ENCODE measurements at regions not wholly inside any gene's neighbourhood (a gene's known extent, or its start where the extent isn't known, plus 50 kb on each side); places are given as distances from the start of the nearest gene placed in this dataset.
"Not testable (repeated sequence)": the region's sequence is repeated elsewhere in the genome, so short reads cannot be mapped to it uniquely, and the experiment has no call there.

DNA sequence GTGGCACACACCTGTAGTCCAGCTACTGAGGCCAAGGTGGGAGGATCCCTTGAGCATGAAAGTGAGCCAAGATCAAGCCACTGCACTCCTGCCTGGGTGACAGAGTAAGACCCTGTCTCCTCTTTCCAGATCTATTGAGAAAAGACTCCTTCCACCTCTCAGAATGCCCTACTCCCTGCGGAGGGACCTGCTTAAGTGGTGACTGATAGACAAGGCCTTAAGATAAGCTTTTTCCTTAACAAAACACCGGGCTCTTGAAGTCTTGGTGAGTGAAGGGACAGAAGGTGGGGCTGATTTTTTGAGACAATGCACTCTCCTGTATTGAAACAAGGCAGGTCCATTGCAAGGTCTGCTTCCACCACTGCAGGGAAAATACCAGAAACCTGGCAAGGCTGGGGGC is 338.4 kb upstream of the FRG2C start:
- DNase-seq = no peak

- no peak for DNase-seq
Observed at GRCh38 chr3:75327453-75327852, 336.7 kb upstream of the FRG2C start.

- DNase-seq = no peak
Observed at GRCh38 chr3:75329476-75330097, 334.5 kb upstream of the FRG2C start.

DNA sequence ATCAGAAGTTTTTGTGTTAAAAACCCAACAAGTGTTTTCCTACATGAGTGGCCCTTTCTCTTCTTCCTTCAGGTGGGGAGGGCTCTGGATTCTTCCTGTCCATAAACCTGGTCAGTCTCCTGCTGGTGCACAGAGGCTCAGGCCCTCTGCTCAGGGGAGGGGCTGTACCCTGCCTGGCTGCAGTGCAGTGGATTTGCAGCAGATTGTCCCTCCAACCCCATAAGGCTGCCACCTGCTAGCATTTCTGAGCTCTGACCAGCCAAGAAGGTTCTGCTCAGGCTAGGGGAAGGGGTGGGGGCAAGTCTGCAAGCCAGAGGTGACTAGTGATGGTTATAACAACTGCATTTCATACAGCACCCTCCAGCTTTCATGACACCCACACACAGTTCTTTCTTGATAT is 333.7 kb upstream of the FRG2C start:
- not testable (repeated sequence) for DNase-seq

DNA sequence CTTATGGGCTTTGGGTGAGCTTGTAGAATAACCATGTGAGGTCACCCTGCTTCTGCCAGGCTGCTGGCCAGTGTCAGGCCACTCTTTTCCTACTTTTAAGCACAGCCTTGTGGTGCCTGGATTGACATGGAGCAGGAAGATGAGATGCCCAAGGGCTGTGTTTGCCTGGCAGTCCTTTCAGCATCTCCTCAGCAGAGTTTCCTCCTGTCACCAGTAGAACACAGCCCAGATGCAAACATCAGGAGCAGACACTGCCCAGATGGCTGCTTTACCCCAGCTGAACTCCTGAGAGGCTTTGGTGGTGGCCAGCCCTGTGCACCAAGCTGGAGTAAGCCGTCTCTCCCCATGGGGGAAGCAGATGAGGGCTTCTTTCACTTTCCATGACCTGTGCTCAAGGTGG is 332.0 kb upstream of the FRG2C start:
- not testable (repeated sequence) for DNase-seq

DNA sequence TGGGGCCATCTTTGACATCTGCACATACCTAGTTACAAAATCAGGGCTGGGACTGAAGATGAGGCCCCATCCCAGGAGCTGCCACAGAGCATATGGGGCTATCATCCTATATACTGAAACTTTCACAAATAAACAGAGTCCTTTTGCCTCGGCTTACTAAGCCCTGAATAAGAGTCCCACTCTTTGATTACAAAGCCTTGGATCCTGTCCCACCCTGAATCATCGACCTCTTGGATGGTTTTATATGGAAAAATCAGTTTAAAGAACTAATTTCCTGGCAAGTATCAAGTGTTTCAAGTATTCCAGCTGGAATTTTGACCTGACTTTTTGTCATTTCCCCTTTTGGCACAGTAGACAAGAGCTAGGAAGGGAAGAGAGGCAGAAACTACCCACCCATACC is 331.3 kb upstream of the FRG2C start:
- no peak for DNase-seq

- DNase-seq = no peak
Observed at GRCh38 chr3:75334299-75334698, 329.8 kb upstream of the FRG2C start.

GRCh38 chr3:75337226-75337900 is 326.8 kb upstream of the FRG2C start:
- no peak for DNase-seq

DNA sequence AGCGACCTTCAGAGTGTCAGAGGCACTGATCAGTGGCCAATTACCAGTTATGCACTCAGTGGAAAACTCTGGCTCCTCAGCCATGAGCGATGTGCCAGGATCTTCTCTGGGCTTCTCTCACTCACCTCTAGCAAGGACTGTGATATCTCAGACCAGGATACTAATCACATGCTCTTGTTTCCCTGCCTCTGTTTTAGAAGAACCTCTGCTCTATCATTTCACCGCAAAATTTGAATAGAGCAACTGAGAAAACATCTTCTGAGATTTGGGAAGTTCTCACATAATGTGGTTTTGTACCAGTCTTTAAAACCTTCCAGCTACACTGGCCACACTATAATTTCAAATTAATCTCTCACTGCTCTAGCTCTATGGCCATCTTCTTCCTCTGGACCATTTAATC is 325.8 kb upstream of the FRG2C start:
- DNase-seq = no peak

GRCh38 chr3:75341324-75342067 is 322.6 kb upstream of the FRG2C start:
- DNase-seq = no peak

- DNase-seq = no peak
Observed at GRCh38 chr3:75342425-75342824, 321.7 kb upstream of the FRG2C start.

DNA sequence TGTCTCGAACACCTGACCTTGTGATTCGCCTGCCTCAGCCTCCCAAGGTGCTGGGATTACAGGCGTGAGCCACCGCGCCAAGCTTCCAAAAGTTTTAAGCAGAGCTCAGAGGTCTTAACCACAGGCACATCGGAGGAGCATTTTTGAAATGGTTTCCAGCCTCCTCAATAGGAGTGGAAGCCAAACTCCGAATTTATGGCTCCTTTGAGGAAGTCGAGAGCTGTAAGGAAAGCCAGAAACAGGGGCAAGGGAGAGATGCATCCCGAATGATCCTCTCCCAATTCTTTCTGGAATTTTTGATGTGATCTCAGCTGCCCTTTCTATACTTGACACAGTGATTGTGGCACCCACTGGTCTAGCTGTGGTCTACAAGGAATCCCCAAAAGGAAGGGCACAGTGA is 313.6 kb upstream of the FRG2C start:
- not testable (repeated sequence) for DNase-seq

GRCh38 chr3:75362086-75362784 is 301.9 kb upstream of the FRG2C start:
- DNase-seq = not testable (repeated sequence)

DNA sequence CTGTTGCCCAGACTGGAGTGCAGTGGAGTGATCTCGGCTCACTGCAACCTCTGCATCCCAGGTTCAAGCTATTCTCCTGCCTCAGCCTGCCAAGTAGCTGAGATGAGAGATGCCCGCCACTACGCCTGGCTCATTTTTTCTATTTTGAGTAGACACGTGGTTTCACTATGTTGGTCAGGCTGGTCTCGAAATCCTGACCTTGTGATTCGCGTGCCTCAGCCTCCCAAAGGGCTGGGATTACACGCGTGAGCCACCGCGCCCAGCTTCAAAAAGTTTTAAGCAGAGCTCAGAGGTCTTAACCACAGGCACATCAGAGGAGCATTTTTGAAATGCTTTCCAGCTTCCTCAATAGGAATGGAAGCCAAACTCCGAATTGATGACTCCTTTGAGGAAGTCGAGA is 291.2 kb upstream of the FRG2C start:
- not testable (repeated sequence) for DNase-seq

GRCh38 chr3:75379840-75380239 is 284.3 kb upstream of the FRG2C start:
- not testable (repeated sequence) for DNase-seq

DNA sequence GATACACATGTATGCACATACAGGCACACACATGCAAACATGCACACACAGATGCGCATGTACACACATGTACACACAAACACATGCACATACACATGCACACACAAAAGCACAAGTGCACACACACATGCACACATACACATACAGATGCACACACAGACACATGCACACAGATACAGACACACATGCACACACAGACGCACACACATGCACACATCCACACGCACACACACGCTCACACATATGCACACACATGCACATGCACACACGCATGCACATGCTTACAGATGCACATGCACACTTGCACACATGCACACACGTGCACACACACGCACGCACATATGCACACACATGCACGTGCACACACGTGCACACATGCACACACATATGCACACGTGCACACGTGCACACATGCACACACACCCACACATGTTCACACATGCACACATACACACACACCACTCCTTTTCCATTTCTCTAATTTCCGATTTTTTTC is 283.8 kb upstream of the FRG2C start:
- DNase-seq = no peak

DNA sequence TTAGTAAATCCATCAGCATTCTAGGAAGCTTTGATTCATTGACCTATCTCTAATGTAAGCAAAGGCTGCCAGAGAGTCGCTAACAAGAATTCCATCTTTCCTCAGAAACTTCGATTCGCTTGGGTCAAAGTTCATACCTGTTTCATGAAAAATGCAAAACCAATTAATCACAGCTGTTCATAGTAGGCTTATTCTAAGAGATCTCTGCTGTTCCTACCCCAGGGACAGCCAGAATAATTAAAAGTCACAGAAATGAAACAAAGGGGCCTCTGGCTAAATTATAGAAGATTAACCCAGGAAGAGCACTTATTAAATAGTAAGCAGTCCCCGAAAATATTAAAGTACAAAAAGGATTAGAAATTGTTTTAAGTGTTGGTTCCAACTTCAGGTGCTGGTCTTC is 280.1 kb upstream of the FRG2C start:
- DNase-seq = not testable (repeated sequence)

- DNase-seq = not testable (repeated sequence)
Observed at GRCh38 chr3:75388486-75389124, 275.5 kb upstream of the FRG2C start.

DNA sequence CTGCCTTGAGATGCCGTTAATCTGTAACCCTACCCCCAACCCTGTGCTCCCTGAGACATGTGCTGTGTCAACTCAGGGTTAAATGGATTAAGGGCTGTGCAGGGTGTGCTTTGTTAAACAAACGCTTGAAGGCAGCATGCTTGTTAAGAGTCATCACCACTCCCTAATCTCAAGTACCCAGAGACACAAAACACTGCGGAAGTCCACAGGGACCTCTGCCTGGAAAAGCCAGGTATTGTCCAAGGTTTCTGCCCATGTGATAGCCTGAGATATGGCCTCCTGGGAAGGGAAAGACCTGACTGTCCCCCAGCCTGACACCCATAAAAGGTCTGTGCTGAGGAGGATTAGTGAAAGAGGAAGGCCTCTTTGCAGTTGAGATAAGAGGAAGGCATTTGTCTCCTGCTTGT is 270.8 kb upstream of the FRG2C start:
- DNase-seq = not testable (repeated sequence)

DNA sequence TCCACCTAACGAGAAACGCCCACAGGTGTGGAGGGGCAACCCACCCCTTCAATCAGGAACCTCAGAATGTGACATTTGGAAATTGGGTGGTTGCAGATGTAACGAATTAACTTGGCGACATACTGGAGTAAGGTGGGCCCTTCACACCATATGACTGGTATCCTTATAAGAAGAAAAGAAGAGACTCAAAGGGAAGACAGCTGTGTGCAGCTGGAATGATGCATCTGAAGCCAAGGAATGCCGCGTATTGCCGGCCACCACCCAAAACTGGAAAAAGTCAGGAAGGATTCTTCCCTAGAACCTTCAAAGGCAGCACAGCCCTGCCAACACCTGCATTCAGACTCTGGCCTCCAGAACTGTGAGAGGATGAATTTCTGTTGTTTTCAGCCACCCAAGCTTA is 270.0 kb upstream of the FRG2C start:
- DNase-seq = not testable (repeated sequence)

DNA sequence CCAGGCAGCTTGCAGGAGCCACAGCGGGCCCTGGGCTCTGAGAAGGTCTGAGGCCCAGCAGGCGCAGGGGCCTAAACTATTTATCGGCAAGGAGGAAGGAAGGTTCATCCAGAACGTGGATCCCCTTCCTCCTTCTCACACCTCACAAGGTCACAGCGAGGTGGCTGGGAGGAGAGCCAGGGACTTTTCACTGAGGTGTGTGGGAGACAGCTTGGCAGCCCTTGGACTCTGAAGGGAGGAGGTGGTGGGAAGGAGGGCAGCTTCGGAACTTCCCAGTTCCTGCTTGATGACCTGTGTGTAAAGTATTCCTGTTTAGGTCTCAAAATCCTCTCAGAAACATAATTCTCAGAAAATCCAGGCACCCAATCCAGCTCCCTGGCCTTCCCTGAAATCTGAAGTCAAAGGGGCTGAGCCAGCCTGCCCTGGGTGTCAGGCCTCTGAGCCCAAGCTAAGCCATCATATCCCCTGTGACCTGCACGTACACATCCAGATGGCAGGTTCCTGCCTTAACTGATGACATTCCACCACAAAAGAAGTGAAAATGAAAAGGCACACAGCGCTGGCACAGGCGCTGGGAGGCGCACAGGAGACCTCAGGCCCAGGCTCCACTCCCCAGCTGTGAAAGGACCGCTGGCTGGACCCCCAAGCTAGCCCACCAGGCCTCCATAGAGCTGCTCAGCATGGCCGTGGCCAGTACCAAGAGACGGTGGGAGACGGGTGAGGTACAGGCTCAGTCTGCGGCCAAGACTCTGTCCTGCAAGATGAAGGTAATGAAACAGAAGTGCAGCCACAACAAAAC is 269.4 kb upstream of the FRG2C start:
- DNase-seq = not testable (repeated sequence)

Data from NCI-H2029 (cell line).